GM12892 (cell line): ENCODE measurements at regions not wholly inside any gene's neighbourhood (a gene's known extent, or its start where the extent isn't known, plus 50 kb on each side); places are given as distances from the start of the nearest gene placed in this dataset.

ENCODE experiments used
- POLR2AphosphoS5 ChIP-seq: IDR thresholded peaks from 2 replicates; pipeline ENCODE4 v1.6.1; 2011; ENCODE audit warnings: low read depth, low read length, control low read depth
- TAF1 ChIP-seq: IDR thresholded peaks from 2 replicates; pipeline ENCODE4 v1.6.1; 2011; ENCODE audit warnings: low read depth, mild to moderate bottlenecking, control low read depth, low read length, borderline replicate concordance

DNA sequence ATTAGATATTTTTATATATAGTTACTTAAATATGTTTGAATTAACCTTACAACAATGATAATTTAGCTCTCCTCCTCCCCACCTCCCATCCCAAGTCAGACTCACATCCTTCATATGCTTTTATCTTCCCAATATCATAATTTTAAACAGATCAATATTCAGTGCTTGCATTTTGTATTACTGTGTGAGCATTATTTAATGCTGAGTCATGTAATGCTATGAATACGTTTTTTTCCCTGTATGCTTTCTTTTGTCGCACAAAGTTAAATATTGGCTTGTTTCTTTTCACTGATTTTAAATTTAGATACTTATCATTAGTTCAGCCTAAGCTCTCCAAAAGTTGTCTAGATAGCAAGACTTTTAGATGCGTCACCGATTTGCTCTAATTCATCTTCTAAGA lies 471.6 kb upstream of the SGO1 start:
- TF ChIP-seq TAF1 (no peak), POLR2AphosphoS5 (no peak)
